ENCODE measurements at regions not wholly inside any gene's neighbourhood (a gene's known extent, or its start where the extent isn't known, plus 50 kb on each side); places are given as distances from the start of the nearest gene placed in this dataset.

DNA sequence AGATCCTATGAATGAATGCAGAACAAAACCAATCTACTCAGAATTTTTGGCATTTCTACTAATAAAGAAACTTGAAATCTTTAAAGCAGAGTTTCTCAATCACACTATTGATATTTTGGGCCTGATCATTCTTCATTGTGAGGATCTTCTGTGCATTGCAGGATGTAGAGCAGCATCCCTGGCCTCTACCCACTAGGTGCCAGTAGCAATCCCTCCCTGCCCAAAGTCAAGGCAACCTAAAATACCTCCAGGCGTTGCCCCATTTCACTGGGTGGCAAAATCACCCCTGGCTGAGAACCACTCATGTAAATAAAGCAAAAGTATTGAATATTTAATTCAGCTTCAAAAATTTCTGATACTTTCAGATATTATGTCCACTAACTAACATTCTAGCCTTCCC is 213.0 kb downstream of the SP3 start:
- Histone ChIP-seq H3K36me3 (ENCODE audit: control insufficient read depth, insufficient read depth, low read length) (no peaks in the 10 kb centered on the region), H3K27me3 (ENCODE audit: control insufficient read depth, insufficient read depth, low read length) (peaks cover 5% of the 10 kb centered on the region), H3K4me3 (ENCODE audit: low read depth, low read length) (no peak overlapping the region)
- POLR2A ChIA-PET = no interaction called here
- TF ChIP-seq, protein P1, sequence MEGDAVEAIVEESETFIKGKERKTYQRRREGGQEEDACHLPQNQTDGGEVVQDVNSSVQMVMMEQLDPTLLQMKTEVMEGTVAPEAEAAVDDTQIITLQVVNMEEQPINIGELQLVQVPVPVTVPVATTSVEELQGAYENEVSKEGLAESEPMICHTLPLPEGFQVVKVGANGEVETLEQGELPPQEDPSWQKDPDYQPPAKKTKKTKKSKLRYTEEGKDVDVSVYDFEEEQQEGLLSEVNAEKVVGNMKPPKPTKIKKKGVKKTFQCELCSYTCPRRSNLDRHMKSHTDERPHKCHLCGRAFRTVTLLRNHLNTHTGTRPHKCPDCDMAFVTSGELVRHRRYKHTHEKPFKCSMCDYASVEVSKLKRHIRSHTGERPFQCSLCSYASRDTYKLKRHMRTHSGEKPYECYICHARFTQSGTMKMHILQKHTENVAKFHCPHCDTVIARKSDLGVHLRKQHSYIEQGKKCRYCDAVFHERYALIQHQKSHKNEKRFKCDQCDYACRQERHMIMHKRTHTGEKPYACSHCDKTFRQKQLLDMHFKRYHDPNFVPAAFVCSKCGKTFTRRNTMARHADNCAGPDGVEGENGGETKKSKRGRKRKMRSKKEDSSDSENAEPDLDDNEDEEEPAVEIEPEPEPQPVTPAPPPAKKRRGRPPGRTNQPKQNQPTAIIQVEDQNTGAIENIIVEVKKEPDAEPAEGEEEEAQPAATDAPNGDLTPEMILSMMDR (IDR thresholded peaks at IDR 0.05; ENCODE audit: insufficient read depth, low read depth, low read length) = peak; percentile 42
- CTCF ChIA-PET = interaction anchor here (2.8 kb wide), 1 partner anchor 350 kb away, joined by 13 read pairs; no protein-coding TSS in a partner anchor
- no peak for DNase-seq (ENCODE audit: low read depth)

DNA sequence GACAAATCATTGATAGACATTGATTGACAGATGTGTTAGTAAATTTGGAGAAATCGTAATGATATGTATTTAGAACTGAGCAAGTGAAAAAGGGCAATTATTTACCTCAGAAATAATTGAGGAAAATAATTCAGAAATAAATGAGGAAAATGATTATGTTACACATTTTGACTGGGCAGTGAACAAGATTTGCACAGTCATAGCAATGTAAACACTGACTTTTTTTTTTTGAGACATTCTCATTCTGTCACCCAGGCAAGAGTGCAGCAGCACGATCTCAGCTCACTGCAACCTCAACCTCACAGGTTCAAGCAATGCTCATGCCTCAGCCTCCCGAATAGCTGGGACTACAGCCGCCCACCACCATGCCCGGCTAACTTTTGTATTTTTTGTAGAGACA is 211.7 kb downstream of the SP3 start:
- Histone ChIP-seq H3K27me3 (ENCODE audit: control insufficient read depth, insufficient read depth, low read length) (peaks cover 5% of the 10 kb centered on the region), H3K36me3 (ENCODE audit: control insufficient read depth, insufficient read depth, low read length) (no peaks in the 10 kb centered on the region), H3K4me3 (ENCODE audit: low read depth, low read length) (no peak overlapping the region)
- TF ChIP-seq, protein P1 (IDR thresholded peaks at IDR 0.05; ENCODE audit: insufficient read depth, low read depth, low read length) = no peak
- ChIA-PET POLR2A (no interaction called here), CTCF (interaction anchor here (1.7 kb wide), 1 partner anchor 185 kb away, joined by 5 read pairs; no protein-coding TSS in a partner anchor)
- no peak for DNase-seq (ENCODE audit: low read depth)

DNA sequence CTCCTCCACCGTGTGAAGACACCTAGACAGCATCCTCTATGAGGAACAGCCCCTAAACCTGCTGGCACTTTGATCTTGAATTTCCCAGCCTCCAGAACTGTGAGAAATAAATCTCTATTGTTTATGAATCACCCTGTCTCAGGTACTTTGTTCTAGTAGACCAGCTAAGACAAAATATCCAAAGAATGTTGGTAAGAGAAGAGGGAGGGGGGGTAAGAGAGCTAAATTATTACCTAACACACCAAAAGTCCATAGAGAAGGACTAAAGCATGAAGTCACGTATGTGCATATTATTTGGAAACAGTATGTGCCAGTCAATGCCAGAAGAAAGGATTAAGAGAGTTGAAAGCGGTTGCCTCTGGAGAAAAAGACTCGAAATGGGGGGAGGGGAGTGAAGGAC is 211.0 kb downstream of the SP3 start:
- ChIA-PET POLR2A (no interaction called here), CTCF (interaction anchor here (0.6 to 1.7 kb wide), 2 partner anchors 186 to 297 kb away, joined by 3 to 5 read pairs; no protein-coding TSS in a partner anchor)
- TF ChIP-seq, protein P1 (IDR thresholded peaks at IDR 0.05; ENCODE audit: insufficient read depth, low read depth, low read length) = no peak
- Histone ChIP-seq H3K36me3 (ENCODE audit: control insufficient read depth, insufficient read depth, low read length) (no peaks in the 10 kb centered on the region), H3K4me3 (ENCODE audit: low read depth, low read length) (no peak overlapping the region), H3K27me3 (ENCODE audit: control insufficient read depth, insufficient read depth, low read length) (peaks cover 5% of the 10 kb centered on the region)
- DNase-seq (ENCODE audit: low read depth) = no peak

DNA sequence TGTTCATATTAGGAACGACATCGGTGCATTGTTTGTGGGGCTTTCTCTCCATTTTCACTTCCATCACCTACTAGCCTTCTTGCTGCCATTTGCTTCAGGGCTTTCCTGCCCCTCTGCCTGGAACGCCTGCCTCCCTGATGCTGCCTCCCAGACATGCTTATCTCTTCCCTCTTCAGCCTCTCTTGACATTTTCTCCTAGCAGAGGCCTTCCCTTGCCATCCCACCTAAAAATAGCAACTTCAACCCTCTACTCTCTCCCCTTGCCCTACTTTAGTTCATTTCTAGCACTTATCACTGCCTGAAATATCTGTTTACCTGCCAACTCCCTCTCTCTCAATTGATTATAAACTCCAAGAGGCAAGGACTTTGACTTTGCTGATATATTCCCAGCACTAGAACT is 210.3 kb downstream of the SP3 start:
- DNase-seq (ENCODE audit: low read depth) = no peak
- H3K27me3 ChIP-seq (ENCODE audit: control insufficient read depth, insufficient read depth, low read length) = peaks cover 5% of the 10 kb centered on the region
- H3K4me3 ChIP-seq (ENCODE audit: low read depth, low read length) = no peak overlapping the region
- ChIA-PET CTCF (no interaction called here), POLR2A (no interaction called here)
- no peaks in the 10 kb centered on the region for H3K36me3 ChIP-seq (ENCODE audit: control insufficient read depth, insufficient read depth, low read length)
- TF ChIP-seq, protein P1 (IDR thresholded peaks at IDR 0.05; ENCODE audit: insufficient read depth, low read depth, low read length) = no peak

DNA sequence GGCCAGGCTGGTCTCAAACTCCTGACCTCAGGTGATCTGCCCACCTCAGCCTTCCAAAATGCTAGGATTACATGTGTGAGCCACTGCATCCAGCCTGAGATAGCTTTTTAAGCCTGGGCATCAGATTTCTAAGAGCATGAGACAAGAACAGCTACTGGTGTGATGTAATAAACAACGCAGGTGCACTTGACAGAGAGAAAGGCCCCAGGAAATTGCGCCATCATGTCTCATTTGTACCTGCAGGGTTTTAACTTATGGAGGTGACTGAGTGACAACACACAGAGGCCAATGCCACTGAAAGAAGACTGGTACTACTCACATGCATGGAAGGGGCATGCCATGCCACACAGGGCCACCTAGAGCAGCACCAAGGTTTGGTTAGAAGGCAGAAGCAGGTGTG is 209.4 kb downstream of the SP3 start:
- DNase-seq (ENCODE audit: low read depth) = no peak
- TF ChIP-seq, protein P1 (IDR thresholded peaks at IDR 0.05; ENCODE audit: insufficient read depth, low read depth, low read length) = no peak
- Histone ChIP-seq H3K27me3 (ENCODE audit: control insufficient read depth, insufficient read depth, low read length) (peaks cover 4% of the 10 kb centered on the region), H3K4me3 (ENCODE audit: low read depth, low read length) (no peak overlapping the region), H3K36me3 (ENCODE audit: control insufficient read depth, insufficient read depth, low read length) (no peaks in the 10 kb centered on the region)
- POLR2A ChIA-PET = no interaction called here
- CTCF ChIA-PET = no interaction called here
